HCT116 (cell line): ENCODE measurements at regions not wholly inside any gene's neighbourhood (a gene's known extent, or its start where the extent isn't known, plus 50 kb on each side); places are given as distances from the start of the nearest gene placed in this dataset.

Experiments used
- ATAC-seq: fragments of 200-7000 bp; cut with Tn5 transposase; 2 replicates; pipeline ENCODE4 v1.9.1; 2020; ENCODE audit warnings: mild to moderate bottlenecking, moderate library complexity
- BruUV-seq: library from RNA; stranded (reverse); fragments of 400-500 nt; replicated peaks from 2 replicates; lab custom pipeline; 2021; lab: Mats Ljungman, UMichigan
- CTCF ChIA-PET: fragments of 300-600 bp; sonication (Branson Sonifier 250); formaldehyde crosslinking; loops from one replicate; lab custom pipeline; 2021; ENCODE audit warnings: antibody characterized with exemption; lab: Charles Lee
- POLR2A ChIA-PET: fragments of 300-600, 350-600 bp; sonication (Branson Sonifier 250); formaldehyde crosslinking; loops from one replicate; lab custom pipeline; 2021; ENCODE audit warnings: antibody characterized with exemption; lab: Charles Lee
- RAD21 ChIA-PET, 2 experiments: fragments of 300-600 bp; sonication (Branson Sonifier 250); formaldehyde crosslinking; loops; one replicate each; lab custom pipeline; 2023; ENCODE audit warnings: low total read pairs in 2 of 2; ENCODE audit not compliant: uncharacterized antibody in 2 of 2, unreplicated experiment in 2 of 2, low non-redundant PET in 1 of 2; lab: Charles Lee
- DNase-seq: peaks from one replicate; pipeline ENCODE4 v3.0.0-alpha.2; 2010; ENCODE audit warnings: low read depth, low spot score
- H2AFZ ChIP-seq: fragments of 200-600 bp; shearing (Covaris generic), sonication (generic); 2 replicates; pipeline ENCODE4 v1.6.1; 2017; ENCODE audit warnings: low read depth, mixed run types, mixed read lengths, antibody characterized with exemption, low read length; ENCODE audit not compliant: poor library complexity, severe bottlenecking
- H3K27ac ChIP-seq: 2 replicates; pipeline ENCODE4 v1.5.1; 2012; ENCODE audit warnings: low read depth, low read length
- H3K27me3 ChIP-seq: fragments of 200-600 bp; sonication (generic); 2 replicates; pipeline ENCODE4 v1.6.1; 2016; ENCODE audit warnings: mixed run types, low read length, mixed read lengths; ENCODE audit not compliant: insufficient read depth
- H3K36me3 ChIP-seq, 2 experiments: fragments of 200-500 bp in 1 of 2; fragments of 200-600 bp in 1 of 2; sonication (Bioruptor generic) in 1 of 2; sonication (generic) in 1 of 2; 2 replicates each; pipeline versions ENCODE4 v1.5.1 to v1.6.1; 2014 to 2016; ENCODE audit warnings: low read length in 2 of 2, inconsistent platforms in 1 of 2, mixed read lengths in 1 of 2, mixed run types in 1 of 2; ENCODE audit not compliant: insufficient read depth in 2 of 2, control insufficient read depth in 1 of 2
- H3K4me1 ChIP-seq, 2 experiments: fragments of 200-600 bp in 1 of 2; sonication (generic) in 1 of 2; 2 replicates each; pipeline versions ENCODE4 v1.5.1 to v1.6.1; 2012 to 2017; ENCODE audit warnings: low read length in 2 of 2, inconsistent platforms in 1 of 2, mild to moderate bottlenecking in 1 of 2, mixed read lengths in 1 of 2, mixed run types in 1 of 2, moderate library complexity in 1 of 2; ENCODE audit not compliant: insufficient read depth in 2 of 2, control insufficient read depth in 1 of 2
- H3K4me2 ChIP-seq: fragments of 200-600 bp; sonication (generic); 2 replicates; pipeline ENCODE4 v1.6.1; 2017; ENCODE audit warnings: mixed run types, low read length, mixed read lengths
- H3K4me3 ChIP-seq, 2 experiments: fragments of 200-600 bp in 1 of 2; sonication (generic) in 1 of 2; replicated peaks in 1 of 2; 2 replicates each; pipeline ENCODE4 v1.5.1; 2011 to 2016; ENCODE audit warnings: low read length in 2 of 2, control low read depth in 1 of 2, low read depth in 1 of 2, mild to moderate bottlenecking in 1 of 2, mixed read lengths in 1 of 2, mixed run types in 1 of 2
- H3K79me2 ChIP-seq: fragments of 200-600 bp; sonication (generic); 2 replicates; pipeline ENCODE4 v1.6.1; 2017; ENCODE audit warnings: mild to moderate bottlenecking, mixed run types, low read length, moderate library complexity, mixed read lengths; ENCODE audit not compliant: insufficient read depth
- H3K9ac ChIP-seq: fragments of 200-600 bp; sonication (generic); 2 replicates; pipeline ENCODE4 v1.6.1; 2016; ENCODE audit warnings: low read length, mixed read lengths
- H3K9me2 ChIP-seq: fragments of 200-600 bp; sonication (generic), shearing (Covaris generic); 2 replicates; pipeline ENCODE4 v1.6.1; 2017; ENCODE audit warnings: mixed run types, mild to moderate bottlenecking, moderate library complexity; ENCODE audit not compliant: insufficient read depth
- H3K9me3 ChIP-seq, 2 experiments: fragments of 200-500 bp in 1 of 2; fragments of 200-600 bp in 1 of 2; sonication (Bioruptor generic) in 1 of 2; sonication (generic) in 1 of 2; 2 replicates each; pipeline ENCODE4 v1.6.1; 2014 to 2017; ENCODE audit warnings: low read length in 2 of 2, mixed read lengths in 2 of 2, inconsistent platforms in 1 of 2, low read depth in 1 of 2, mild to moderate bottlenecking in 1 of 2, mixed run types in 1 of 2, moderate library complexity in 1 of 2; ENCODE audit not compliant: control insufficient read depth in 1 of 2, insufficient read depth in 1 of 2
- H4K20me1 ChIP-seq: fragments of 200-600 bp; sonication (generic), shearing (Covaris generic); 2 replicates; pipeline ENCODE4 v1.6.1; 2017; ENCODE audit warnings: mixed run types, mild to moderate bottlenecking, moderate library complexity; ENCODE audit not compliant: insufficient read depth
- CEBPB ChIP-seq: IDR thresholded peaks from 2 replicates; pipeline ENCODE4 v1.6.1; 2012; ENCODE audit warnings: low read depth
- ELF1 ChIP-seq: IDR thresholded peaks from 2 replicates; pipeline ENCODE4 v1.6.1; 2012; ENCODE audit warnings: low read depth, borderline replicate concordance
- POLR2A ChIP-seq: IDR thresholded peaks from 2 replicates; pipeline ENCODE4 v1.7.0; 2011; ENCODE audit warnings: borderline replicate concordance; ENCODE audit not compliant: insufficient read depth, insufficient read length; ENCODE audit errors: extremely low read depth
- YY1 ChIP-seq: IDR thresholded peaks from 2 replicates; pipeline ENCODE4 v1.6.1; 2011; ENCODE audit warnings: low read length, low read depth, moderate library complexity, mild to moderate bottlenecking; ENCODE audit not compliant: insufficient replicate concordance; ENCODE audit errors: extremely low read depth
- intact Hi-C: fragments of 100-400 bp; cut with micrococcal nuclease; formaldehyde crosslinking; loops from 2 replicates; pipeline ENCODE4 v1.10.0; 2022
- TF ChIP-seq, protein P1 (sequence below): IDR thresholded peaks from 2 replicates; pipeline ENCODE4 v1.6.1; 2012; ENCODE audit warnings: low read depth
- TF ChIP-seq, protein P2 (sequence below): IDR thresholded peaks from 2 replicates; pipeline ENCODE4 v1.6.1; 2011; ENCODE audit warnings: mild to moderate bottlenecking, low read length, moderate library complexity; ENCODE audit not compliant: insufficient replicate concordance; ENCODE audit errors: extremely low read depth

DNA sequence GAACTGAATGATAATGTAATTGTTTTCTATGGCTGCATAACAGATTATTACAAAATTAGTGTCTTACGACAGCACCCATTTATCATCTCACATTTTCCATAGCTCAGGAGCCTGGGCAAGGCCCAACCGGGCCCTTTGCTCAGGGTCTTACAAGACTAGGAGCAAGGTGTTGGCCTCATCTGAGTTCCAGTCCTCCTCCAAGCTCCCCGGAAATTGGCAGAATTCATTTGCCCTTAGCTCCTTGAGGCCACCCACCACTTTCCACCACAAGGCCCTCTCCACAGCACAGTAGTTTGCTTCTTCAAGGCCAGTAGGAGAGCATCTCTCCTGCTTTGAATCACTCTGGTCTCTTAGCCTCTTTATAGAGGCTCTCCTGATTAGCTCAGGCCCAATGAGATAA is 89.2 kb upstream of the SALL3 start:
- Histone ChIP-seq H3K4me1 (no peaks in the 10 kb centered on the region), H3K4me2 (no peak overlapping the region), H3K79me2 (no peaks in the 10 kb centered on the region), H3K27me3 (0 out of 2 replicates have a peak, but pooled peaks cover 3% of the 10 kb centered on the region), H2AFZ (no peak overlapping the region), H3K9me2 (no peaks in the 10 kb centered on the region), H3K9ac (no peak overlapping the region), H3K27ac (no peak overlapping the region), H4K20me1 (no peaks in the 10 kb centered on the region), H3K36me3 (no peaks in the 10 kb centered on the region), H3K4me3 (no peak overlapping the region), H3K9me3 (no peaks in the 10 kb centered on the region)
- POLR2A ChIA-PET = no interaction called here
- RAD21 ChIA-PET = no interaction called here
- DNase-seq (no peak), ATAC-seq (no peak)
- CTCF ChIA-PET = no interaction called here
- no TSS peak for BruUV-seq
- intact Hi-C loops = no loop called here
- TF ChIP-seq ELF1 (no peak), CEBPB (no peak), POLR2A (no peak), YY1 (no peak)
- TF ChIP-seq, protein P1, sequence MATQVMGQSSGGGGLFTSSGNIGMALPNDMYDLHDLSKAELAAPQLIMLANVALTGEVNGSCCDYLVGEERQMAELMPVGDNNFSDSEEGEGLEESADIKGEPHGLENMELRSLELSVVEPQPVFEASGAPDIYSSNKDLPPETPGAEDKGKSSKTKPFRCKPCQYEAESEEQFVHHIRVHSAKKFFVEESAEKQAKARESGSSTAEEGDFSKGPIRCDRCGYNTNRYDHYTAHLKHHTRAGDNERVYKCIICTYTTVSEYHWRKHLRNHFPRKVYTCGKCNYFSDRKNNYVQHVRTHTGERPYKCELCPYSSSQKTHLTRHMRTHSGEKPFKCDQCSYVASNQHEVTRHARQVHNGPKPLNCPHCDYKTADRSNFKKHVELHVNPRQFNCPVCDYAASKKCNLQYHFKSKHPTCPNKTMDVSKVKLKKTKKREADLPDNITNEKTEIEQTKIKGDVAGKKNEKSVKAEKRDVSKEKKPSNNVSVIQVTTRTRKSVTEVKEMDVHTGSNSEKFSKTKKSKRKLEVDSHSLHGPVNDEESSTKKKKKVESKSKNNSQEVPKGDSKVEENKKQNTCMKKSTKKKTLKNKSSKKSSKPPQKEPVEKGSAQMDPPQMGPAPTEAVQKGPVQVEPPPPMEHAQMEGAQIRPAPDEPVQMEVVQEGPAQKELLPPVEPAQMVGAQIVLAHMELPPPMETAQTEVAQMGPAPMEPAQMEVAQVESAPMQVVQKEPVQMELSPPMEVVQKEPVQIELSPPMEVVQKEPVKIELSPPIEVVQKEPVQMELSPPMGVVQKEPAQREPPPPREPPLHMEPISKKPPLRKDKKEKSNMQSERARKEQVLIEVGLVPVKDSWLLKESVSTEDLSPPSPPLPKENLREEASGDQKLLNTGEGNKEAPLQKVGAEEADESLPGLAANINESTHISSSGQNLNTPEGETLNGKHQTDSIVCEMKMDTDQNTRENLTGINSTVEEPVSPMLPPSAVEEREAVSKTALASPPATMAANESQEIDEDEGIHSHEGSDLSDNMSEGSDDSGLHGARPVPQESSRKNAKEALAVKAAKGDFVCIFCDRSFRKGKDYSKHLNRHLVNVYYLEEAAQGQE = no peak
- TF ChIP-seq, protein P2, sequence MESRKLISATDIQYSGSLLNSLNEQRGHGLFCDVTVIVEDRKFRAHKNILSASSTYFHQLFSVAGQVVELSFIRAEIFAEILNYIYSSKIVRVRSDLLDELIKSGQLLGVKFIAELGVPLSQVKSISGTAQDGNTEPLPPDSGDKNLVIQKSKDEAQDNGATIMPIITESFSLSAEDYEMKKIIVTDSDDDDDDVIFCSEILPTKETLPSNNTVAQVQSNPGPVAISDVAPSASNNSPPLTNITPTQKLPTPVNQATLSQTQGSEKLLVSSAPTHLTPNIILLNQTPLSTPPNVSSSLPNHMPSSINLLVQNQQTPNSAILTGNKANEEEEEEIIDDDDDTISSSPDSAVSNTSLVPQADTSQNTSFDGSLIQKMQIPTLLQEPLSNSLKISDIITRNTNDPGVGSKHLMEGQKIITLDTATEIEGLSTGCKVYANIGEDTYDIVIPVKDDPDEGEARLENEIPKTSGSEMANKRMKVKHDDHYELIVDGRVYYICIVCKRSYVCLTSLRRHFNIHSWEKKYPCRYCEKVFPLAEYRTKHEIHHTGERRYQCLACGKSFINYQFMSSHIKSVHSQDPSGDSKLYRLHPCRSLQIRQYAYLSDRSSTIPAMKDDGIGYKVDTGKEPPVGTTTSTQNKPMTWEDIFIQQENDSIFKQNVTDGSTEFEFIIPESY = no peak
